Ovary (tissue), 7 donors: ENCODE measurements at regions not wholly inside any gene's neighbourhood (a gene's known extent, or its start where the extent isn't known, plus 50 kb on each side); places are given as distances from the start of the nearest gene placed in this dataset.

ENCODE experiments used
- DNase-seq, 5 donors: peaks; one replicate each; pipeline ENCODE4 v3.0.0-alpha.2; 2019 to 2020
- H3K27ac ChIP-seq, 2 donors: fragments of 200-600 bp; one replicate each; pipeline versions ENCODE4 v1.5.1 to v1.8.0; 2019 to 2022
- H3K27me3 ChIP-seq: fragments of 200-600 bp; one replicate; pipeline ENCODE4 v1.8.0; 2022
- H3K36me3 ChIP-seq: fragments of 200-600 bp; sonication (generic); one replicate; pipeline ENCODE4 v1.5.1; 2019
- H3K4me1 ChIP-seq: one replicate; pipeline ENCODE4 v1.8.1; 2013; ENCODE audit warnings: mild to moderate bottlenecking, moderate library complexity; ENCODE audit not compliant: insufficient read depth
- H3K4me3 ChIP-seq: fragments of 200-600 bp; sonication (generic); one replicate; pipeline ENCODE4 v1.5.1; 2017
- H3K9me3 ChIP-seq, 2 donors: fragments of 200-600 bp in 1 of 2; sonication (generic) in 1 of 2; one replicate each; pipeline versions ENCODE4 v1.5.1 to v1.8.1; 2013 to 2019; ENCODE audit warnings: mild to moderate bottlenecking in 1 of 2, moderate library complexity in 1 of 2
- CTCF ChIP-seq, 3 donors: fragments of 450-650 bp in 2 of 3; fragments of 200-600 bp in 1 of 3; IDR thresholded peaks; one replicate each; pipeline versions ENCODE4 v1.5.1 to v1.8.0; 2016 to 2022; ENCODE audit warnings: antibody characterized with exemption in 3 of 3, mild to moderate bottlenecking in 1 of 3
- EP300 ChIP-seq: sonication (generic); formaldehyde crosslinking; IDR thresholded peaks from one replicate; pipeline ENCODE4 v1.6.1; 2017; ENCODE audit warnings: antibody characterized with exemption
- POLR2A ChIP-seq: fragments of 450-650 bp; IDR thresholded peaks from one replicate; pipeline ENCODE4 v1.6.1; 2017; ENCODE audit warnings: antibody characterized with exemption, mild to moderate bottlenecking, moderate library complexity
- WGBS, 3 donors: extraction: QIAGEN DNeasy Blood & Tissue Kit in 1 of 3; methylation state at CpG; one replicate each; pipeline versions ENCODE4 v1.1.5 to v1.1.7; 2013 to 2017; 5-methylcytosine and 5-hydroxymethylcytosine counted together
- intact Hi-C, 4 donors: fragments of 100-400 bp; cut with DNase I; formaldehyde crosslinking; loops; one replicate each; pipeline versions ENCODE4 v1.11.0 to v1.15.1; 2022 to 2023
- donor health status: DM: no; HTN: no; CAD: no; lungs with moderate emphysema.
- donor health status: DM: no; HTN: no; CAD: no.
- donor health status: Bipolar disorder and iron deficiency.
- donor health status: DM: no; HTN: no; CAD: no.
- donor health status: DM: yes; HTN: yes; CAD: no.

- TF ChIP-seq EP300 (no peak), POLR2A (no peak), CTCF (IDR thresholded peaks at IDR 0.05) (no peak)
- intact Hi-C loops = no loop called here
- Histone ChIP-seq H3K36me3 (no peaks in the 10 kb centered on the region), H3K4me3 (no peak overlapping the region), H3K4me1 (no peaks in the 10 kb centered on the region), H3K9me3 (no peaks in the 10 kb centered on the region), H3K27me3 (no peaks in the 10 kb centered on the region), H3K27ac (no peak overlapping the region)
- WGBS, 3 donors = 66 to 75% (median 66%) methylated on average over 4 of the region's 4 CpGs
- no peak for DNase-seq
These were observed 342.6 kb downstream of the C4orf33 start for GRCh38 chr4:129438456-129438981.

GRCh38 chr4:129446074-129446473 is 350.1 kb downstream of the C4orf33 start:
- H3K36me3 ChIP-seq = no peaks in the 10 kb centered on the region
- intact Hi-C loops = no loop called here
- no peaks in the 10 kb centered on the region for H3K27me3 ChIP-seq
- no peak for DNase-seq
- 60 to 86% (median 61%) methylated on average over 1 of the region's 1 CpG for WGBS, 3 donors
- no peak for TF ChIP-seq EP300
- no peak for TF ChIP-seq CTCF (IDR thresholded peaks at IDR 0.05)
- TF ChIP-seq POLR2A = no peak
- H3K9me3 ChIP-seq = no peaks in the 10 kb centered on the region
- H3K27ac ChIP-seq = no peak overlapping the region
- H3K4me3 ChIP-seq = no peak overlapping the region
- no peaks in the 10 kb centered on the region for H3K4me1 ChIP-seq

GRCh38 chr4:129453524-129454200 is 357.7 kb downstream of the C4orf33 start:
- H3K4me3 ChIP-seq = no peak overlapping the region
- no peaks in the 10 kb centered on the region for H3K27me3 ChIP-seq
- no peaks in the 10 kb centered on the region for H3K4me1 ChIP-seq
- no peaks in the 10 kb centered on the region for H3K36me3 ChIP-seq
- no peaks in the 10 kb centered on the region for H3K9me3 ChIP-seq
- intact Hi-C loops = no loop called here
- 60 to 81% (median 63%) methylated on average over 4 of the region's 4 CpGs for WGBS, 3 donors
- TF ChIP-seq POLR2A (no peak), CTCF (IDR thresholded peaks at IDR 0.05) (no peak), EP300 (no peak)
- no peak for DNase-seq
- no peak overlapping the region for H3K27ac ChIP-seq

- intact Hi-C loops = no loop called here
- WGBS, 3 donors = 75 to 82% (median 76%) methylated on average over 1 of the region's 1 CpG
These were observed 359.5 kb downstream of the C4orf33 start for GRCh38 chr4:129455482-129455881.

More at GRCh38 chr4:129455482-129455881, 359.5 kb downstream of the C4orf33 start:
- Histone ChIP-seq H3K9me3 (no peaks in the 10 kb centered on the region), H3K36me3 (no peaks in the 10 kb centered on the region), H3K27me3 (no peaks in the 10 kb centered on the region), H3K4me1 (no peaks in the 10 kb centered on the region), H3K4me3 (no peak overlapping the region), H3K27ac (no peak overlapping the region)
- no peak for DNase-seq
- TF ChIP-seq CTCF (IDR thresholded peaks at IDR 0.05) (no peak), EP300 (no peak), POLR2A (no peak)
